Neutrophil (primary cell): ENCODE measurements at regions not wholly inside any gene's neighbourhood (a gene's known extent, or its start where the extent isn't known, plus 50 kb on each side); places are given as distances from the start of the nearest gene placed in this dataset.

ENCODE experiments used
- H3K27ac ChIP-seq: fragments of 200-600 bp; sonication (generic); 2 replicates; pipeline ENCODE4 v1.5.1; 2016; ENCODE audit warnings: mild to moderate bottlenecking, moderate library complexity
- H3K27me3 ChIP-seq: fragments of 200-600 bp; sonication (generic); 2 replicates; pipeline ENCODE4 v1.6.0; 2016; ENCODE audit warnings: mild to moderate bottlenecking
- H3K36me3 ChIP-seq: fragments of 200-600 bp; sonication (generic); 2 replicates; pipeline ENCODE4 v1.5.1; 2017
- H3K4me1 ChIP-seq, 2 experiments: fragments of 200-600 bp in 1 of 2; sonication (generic) in 1 of 2; 1 replicate in 1 of 2; 2 replicates in 1 of 2; pipeline versions ENCODE4 v1.5.1 to v1.6.1; 2013 to 2016; ENCODE audit warnings: low read depth in 1 of 2, low read length in 1 of 2, mild to moderate bottlenecking in 1 of 2, moderate library complexity in 1 of 2; ENCODE audit not compliant: control insufficient read depth in 1 of 2, insufficient read depth in 1 of 2
- H3K4me3 ChIP-seq, 2 experiments: fragments of 200-600 bp in 1 of 2; sonication (generic) in 1 of 2; 1 replicate in 1 of 2; 2 replicates in 1 of 2; pipeline ENCODE4 v1.5.1; 2013 to 2016; ENCODE audit warnings: low read depth in 1 of 2, low read length in 1 of 2, mild to moderate bottlenecking in 1 of 2, moderate library complexity in 1 of 2
- H3K9me3 ChIP-seq: fragments of 200-600 bp; sonication (generic); 2 replicates; pipeline ENCODE4 v1.5.1; 2016
- CTCF ChIP-seq: fragments of 200-600 bp; sonication (generic); IDR thresholded peaks from 2 replicates; pipeline ENCODE4 v1.5.1; 2016; ENCODE audit warnings: antibody characterized with exemption

GRCh38 chr22:48564995-48565394 is 1262.7 kb downstream of the BRD1 start:
- no peaks in the 10 kb centered on the region for H3K36me3 ChIP-seq
- no peaks in the 10 kb centered on the region for H3K4me1 ChIP-seq
- TF ChIP-seq CTCF, result no peak
- H3K27ac ChIP-seq, result no peak overlapping the region
- H3K9me3 ChIP-seq, result no peaks in the 10 kb centered on the region
- H3K27me3 ChIP-seq, result peaks cover 53% of the 10 kb centered on the region
- no peak overlapping the region for H3K4me3 ChIP-seq

GRCh38 chr22:48563966-48564330 is 1263.7 kb downstream of the BRD1 start:
- Histone ChIP-seq H3K4me3 (no peak overlapping the region), H3K4me1 (no peaks in the 10 kb centered on the region), H3K27ac (no peak overlapping the region), H3K36me3 (no peaks in the 10 kb centered on the region), H3K9me3 (no peaks in the 10 kb centered on the region), H3K27me3 (peaks cover 42% of the 10 kb centered on the region)
- TF ChIP-seq CTCF, result no peak

- no peak overlapping the region for H3K4me3 ChIP-seq
- peaks cover 36% of the 10 kb centered on the region for H3K27me3 ChIP-seq
- no peak overlapping the region for H3K27ac ChIP-seq
- no peaks in the 10 kb centered on the region for H3K4me1 ChIP-seq
- no peaks in the 10 kb centered on the region for H3K36me3 ChIP-seq
- no peaks in the 10 kb centered on the region for H3K9me3 ChIP-seq
- no peak for TF ChIP-seq CTCF
Observed at GRCh38 chr22:48563118-48563965, 1264.3 kb downstream of the BRD1 start.

- Histone ChIP-seq H3K27ac (no peak overlapping the region), H3K9me3 (no peaks in the 10 kb centered on the region), H3K4me3 (no peak overlapping the region), H3K4me1 (no peaks in the 10 kb centered on the region), H3K27me3 (peaks cover 20% of the 10 kb centered on the region), H3K36me3 (no peaks in the 10 kb centered on the region)
- no peak for TF ChIP-seq CTCF
Observed at GRCh38 chr22:48561676-48562075, 1266.0 kb downstream of the BRD1 start.

- Histone ChIP-seq H3K4me1 (no peaks in the 10 kb centered on the region), H3K27ac (no peak overlapping the region), H3K27me3 (peaks cover 11% of the 10 kb centered on the region), H3K4me3 (no peak overlapping the region), H3K36me3 (no peaks in the 10 kb centered on the region), H3K9me3 (no peaks in the 10 kb centered on the region)
- no peak for TF ChIP-seq CTCF
Observed at GRCh38 chr22:48560836-48561235, 1266.8 kb downstream of the BRD1 start.
